OCI-LY7 (cell line): ENCODE measurements at regions not wholly inside any gene's neighbourhood (a gene's known extent, or its start where the extent isn't known, plus 50 kb on each side); places are given as distances from the start of the nearest gene placed in this dataset.
A peak's percentile ranks its signal among the peaks of the same experiment; 100 is the strongest.

Experiments
- BruUV-seq: library from RNA; stranded (reverse); fragments of 400-500 nt; replicated peaks from 2 replicates; lab custom pipeline; 2021; lab: Mats Ljungman, UMichigan
- CTCF ChIA-PET: fragments of 300-600 bp; sonication (Branson Sonifier 250); formaldehyde crosslinking; loops from one replicate; lab custom pipeline; 2022; ENCODE audit warnings: antibody characterized with exemption; ENCODE audit not compliant: unreplicated experiment; lab: Charles Lee
- POLR2A ChIA-PET: fragments of 300-600 bp; sonication (Branson Sonifier 250); formaldehyde crosslinking; loops from one replicate; lab custom pipeline; 2022; ENCODE audit warnings: antibody characterized with exemption; lab: Charles Lee
- DNase-seq: peaks from one replicate; pipeline ENCODE4 v3.0.0-alpha.2; 2015; ENCODE audit warnings: low spot score
- H2AFZ ChIP-seq: fragments of 200-600 bp; sonication (generic), shearing (Covaris generic); 2 replicates; pipeline ENCODE4 v1.6.1; 2014; ENCODE audit warnings: mild to moderate bottlenecking, antibody characterized with exemption, low read length, moderate library complexity
- H3K27ac ChIP-seq: fragments of 200-600 bp; sonication (generic); 2 replicates; pipeline ENCODE4 v1.5.1; 2014; ENCODE audit warnings: mixed run types, low read depth, mild to moderate bottlenecking, moderate library complexity, low read length, inconsistent platforms; ENCODE audit not compliant: poor library complexity, severe bottlenecking
- H3K36me3 ChIP-seq: fragments of 200-600 bp; sonication (generic); 2 replicates; pipeline ENCODE4 v1.6.1; 2014; ENCODE audit warnings: mild to moderate bottlenecking, antibody characterized with exemption, low read length, moderate library complexity, mixed read lengths; ENCODE audit not compliant: insufficient read depth
- H3K4me1 ChIP-seq: fragments of 200-600 bp; sonication (generic); 2 replicates; pipeline ENCODE4 v1.5.1; 2014; ENCODE audit warnings: mild to moderate bottlenecking, low read length; ENCODE audit not compliant: insufficient read depth, poor library complexity, severe bottlenecking
- H3K4me2 ChIP-seq: fragments of 200-600 bp; sonication (generic); 2 replicates; pipeline ENCODE4 v1.6.1; 2014; ENCODE audit warnings: mild to moderate bottlenecking, low read length
- H3K4me3 ChIP-seq: fragments of 200-600 bp; sonication (generic); 2 replicates; pipeline ENCODE4 v1.5.1; 2014; ENCODE audit warnings: mild to moderate bottlenecking, low read depth, low read length; ENCODE audit not compliant: poor library complexity, severe bottlenecking
- H3K79me2 ChIP-seq: fragments of 200-600 bp; sonication (generic); 2 replicates; pipeline ENCODE4 v1.6.1; 2016; ENCODE audit warnings: low read depth, mild to moderate bottlenecking, low read length, moderate library complexity, mixed read lengths; ENCODE audit not compliant: insufficient read depth
- H3K9me2 ChIP-seq: fragments of 200-600 bp; sonication (generic); 2 replicates; pipeline ENCODE4 v1.6.1; 2016; ENCODE audit warnings: mild to moderate bottlenecking, low read length, mixed read lengths; ENCODE audit not compliant: insufficient read depth
- H3K9me3 ChIP-seq: fragments of 200-600 bp; sonication (generic); 2 replicates; pipeline ENCODE4 v1.6.1; 2014; ENCODE audit warnings: mild to moderate bottlenecking, mixed run types, low read length, mixed read lengths
- H4K20me1 ChIP-seq: fragments of 200-600 bp; sonication (generic); 2 replicates; pipeline ENCODE4 v1.6.1; 2014; ENCODE audit warnings: mild to moderate bottlenecking, antibody characterized with exemption, low read length, moderate library complexity, mixed read lengths; ENCODE audit not compliant: insufficient read depth
- EZH2phosphoT487 ChIP-seq: fragments of 200-600 bp; sonication (generic); IDR thresholded peaks from 2 replicates; pipeline ENCODE4 v1.6.1; 2018; ENCODE audit warnings: low read depth, borderline replicate concordance, mild to moderate bottlenecking, mixed run types, antibody characterized with exemption, low read length, moderate library complexity, mixed read lengths
- intact Hi-C: fragments of 100-400 bp; cut with micrococcal nuclease; formaldehyde crosslinking; loops from one replicate; pipeline ENCODE4 v1.10.0; 2022; ENCODE audit not compliant: unreplicated experiment
- TF ChIP-seq, protein P1 (sequence below): fragments of 200-600 bp; sonication (generic); conservative IDR thresholded peaks from 2 replicates; pipeline ENCODE4 v1.5.1; 2014; ENCODE audit warnings: mild to moderate bottlenecking, antibody characterized with exemption, low read length, moderate library complexity, mixed read lengths

DNA sequence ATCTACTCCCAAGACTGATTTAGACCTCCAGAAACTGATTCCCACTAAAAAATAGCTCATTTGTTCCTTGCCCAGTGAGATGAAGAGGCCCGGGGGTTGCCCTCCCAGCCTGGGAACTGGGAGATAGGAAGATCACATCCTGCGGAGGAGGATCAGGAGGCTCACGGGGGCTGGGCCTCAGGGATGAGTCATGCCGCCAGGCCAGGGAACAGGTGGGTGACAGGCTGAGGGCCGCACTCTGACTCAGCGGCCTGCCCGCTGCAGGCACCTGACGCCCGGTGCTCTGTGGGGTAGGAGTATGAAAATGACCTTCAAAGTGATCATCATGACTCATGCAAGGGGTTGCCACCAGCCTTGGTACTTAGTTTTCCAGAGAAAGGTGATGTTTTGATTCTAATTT lies 104.5 kb upstream of the ZPBP start:
- no peak for DNase-seq
- H3K4me1 ChIP-seq: peaks cover 20% of the 10 kb centered on the region
- H3K4me3 ChIP-seq: no peak overlapping the region
- POLR2A ChIA-PET: interaction anchor here (0.8 to 1.6 kb wide), 2 partner anchors 10 to 45 kb away, joined by 3 to 4 read pairs; no protein-coding TSS in a partner anchor
- intact Hi-C loops: no loop called here
- TF ChIP-seq, protein P1, sequence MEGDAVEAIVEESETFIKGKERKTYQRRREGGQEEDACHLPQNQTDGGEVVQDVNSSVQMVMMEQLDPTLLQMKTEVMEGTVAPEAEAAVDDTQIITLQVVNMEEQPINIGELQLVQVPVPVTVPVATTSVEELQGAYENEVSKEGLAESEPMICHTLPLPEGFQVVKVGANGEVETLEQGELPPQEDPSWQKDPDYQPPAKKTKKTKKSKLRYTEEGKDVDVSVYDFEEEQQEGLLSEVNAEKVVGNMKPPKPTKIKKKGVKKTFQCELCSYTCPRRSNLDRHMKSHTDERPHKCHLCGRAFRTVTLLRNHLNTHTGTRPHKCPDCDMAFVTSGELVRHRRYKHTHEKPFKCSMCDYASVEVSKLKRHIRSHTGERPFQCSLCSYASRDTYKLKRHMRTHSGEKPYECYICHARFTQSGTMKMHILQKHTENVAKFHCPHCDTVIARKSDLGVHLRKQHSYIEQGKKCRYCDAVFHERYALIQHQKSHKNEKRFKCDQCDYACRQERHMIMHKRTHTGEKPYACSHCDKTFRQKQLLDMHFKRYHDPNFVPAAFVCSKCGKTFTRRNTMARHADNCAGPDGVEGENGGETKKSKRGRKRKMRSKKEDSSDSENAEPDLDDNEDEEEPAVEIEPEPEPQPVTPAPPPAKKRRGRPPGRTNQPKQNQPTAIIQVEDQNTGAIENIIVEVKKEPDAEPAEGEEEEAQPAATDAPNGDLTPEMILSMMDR: no peak
- TF ChIP-seq EZH2phosphoT487: no peak
- BruUV-seq: no TSS peak
- H3K9me3 ChIP-seq: no peaks in the 10 kb centered on the region
- no peak overlapping the region for H3K27ac ChIP-seq
- H3K36me3 ChIP-seq: no peaks in the 10 kb centered on the region
- H2AFZ ChIP-seq: peak overlapping the region; percentile 30
- H3K9me2 ChIP-seq: no peaks in the 10 kb centered on the region
- no peaks in the 10 kb centered on the region for H4K20me1 ChIP-seq
- CTCF ChIA-PET: no interaction called here
- H3K4me2 ChIP-seq: no peak overlapping the region
- H3K79me2 ChIP-seq: no peaks in the 10 kb centered on the region

DNA sequence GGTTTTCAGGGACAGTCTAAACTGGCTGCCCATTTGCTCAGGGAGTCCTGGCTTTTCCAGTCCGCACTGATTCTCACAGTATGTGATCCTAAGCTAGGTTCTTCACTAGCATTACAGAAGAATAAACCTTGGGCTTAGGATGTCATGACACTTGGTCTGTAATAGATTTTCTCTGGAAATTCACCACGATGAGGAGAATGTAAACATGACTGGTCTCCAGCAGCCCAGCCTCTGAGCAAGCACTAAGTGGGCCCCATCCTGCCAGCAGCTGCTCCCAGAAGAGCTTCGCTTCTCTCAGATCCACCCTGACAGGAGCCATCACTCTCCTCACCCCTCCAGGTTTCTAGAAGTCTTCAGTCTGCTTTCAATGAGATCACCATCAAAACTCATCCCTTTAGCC lies 103.7 kb upstream of the ZPBP start:
- TF ChIP-seq, protein P1: no peak
- no peak for TF ChIP-seq EZH2phosphoT487
- CTCF ChIA-PET: no interaction called here
- intact Hi-C loops: no loop called here

DNA sequence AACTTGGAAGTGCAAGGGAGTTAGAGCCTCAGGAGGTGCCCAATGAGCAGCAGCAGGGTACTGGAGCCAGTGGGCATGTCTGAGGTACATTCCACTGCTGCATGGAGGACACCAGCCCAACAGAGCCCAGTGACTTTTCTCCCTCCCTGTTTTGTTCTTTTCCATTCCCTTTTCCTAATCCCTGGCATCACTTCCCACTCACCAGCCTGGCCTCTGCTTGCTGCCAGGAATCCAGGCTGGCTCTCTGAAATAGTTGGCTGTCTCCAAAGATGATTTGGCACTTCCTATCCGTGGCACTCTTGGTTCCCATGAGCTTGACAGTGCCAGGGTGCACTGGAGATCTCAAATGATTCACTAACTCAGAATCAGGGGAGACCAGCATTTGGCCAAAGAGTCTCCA lies 97.7 kb upstream of the ZPBP start:
- BruUV-seq: no TSS peak
- Histone ChIP-seq H3K9me2 (no peaks in the 10 kb centered on the region), H3K4me1 (peaks cover 5% of the 10 kb centered on the region), H2AFZ (no peak overlapping the region), H3K4me3 (no peak overlapping the region), H3K27ac (no peak overlapping the region), H3K4me2 (no peak overlapping the region), H3K79me2 (no peaks in the 10 kb centered on the region), H4K20me1 (no peaks in the 10 kb centered on the region), H3K36me3 (no peaks in the 10 kb centered on the region; the same call in 1 of the 2 replicates), H3K9me3 (peaks cover 22% of the 10 kb centered on the region; the same call in 1 of the 2 replicates)
- CTCF ChIA-PET: no interaction called here
- TF ChIP-seq, protein P1: no peak
- no peak for TF ChIP-seq EZH2phosphoT487
- POLR2A ChIA-PET: interaction anchor here (0.7 to 1.5 kb wide), 7 partner anchors 12 to 121 kb away, joined by 3 to 6 read pairs (median 3); no protein-coding TSS in a partner anchor
- no peak for DNase-seq
- intact Hi-C loops: no loop called here

More for the DNA sequence above, 103.7 kb upstream of the ZPBP start:
- H3K36me3 ChIP-seq: no peaks in the 10 kb centered on the region
- H2AFZ ChIP-seq: peak overlapping the region; percentile 30
- H3K27ac ChIP-seq: no peak overlapping the region
- H3K9me3 ChIP-seq: no peaks in the 10 kb centered on the region
- H3K4me1 ChIP-seq: peaks cover 18% of the 10 kb centered on the region
- no peaks in the 10 kb centered on the region for H3K79me2 ChIP-seq
- no peaks in the 10 kb centered on the region for H4K20me1 ChIP-seq
- H3K4me2 ChIP-seq: no peak overlapping the region
- H3K9me2 ChIP-seq: no peaks in the 10 kb centered on the region
- H3K4me3 ChIP-seq: no peak overlapping the region
- no TSS peak for BruUV-seq
- POLR2A ChIA-PET: interaction anchor here (0.7 to 1.6 kb wide), 3 partner anchors 9 to 135 kb away, joined by 3 to 4 read pairs (median 3); no protein-coding TSS in a partner anchor
- no peak for DNase-seq
